ENCODE measurements at regions not wholly inside any gene's neighbourhood (a gene's known extent, or its start where the extent isn't known, plus 50 kb on each side); places are given as distances from the start of the nearest gene placed in this dataset.

DNA sequence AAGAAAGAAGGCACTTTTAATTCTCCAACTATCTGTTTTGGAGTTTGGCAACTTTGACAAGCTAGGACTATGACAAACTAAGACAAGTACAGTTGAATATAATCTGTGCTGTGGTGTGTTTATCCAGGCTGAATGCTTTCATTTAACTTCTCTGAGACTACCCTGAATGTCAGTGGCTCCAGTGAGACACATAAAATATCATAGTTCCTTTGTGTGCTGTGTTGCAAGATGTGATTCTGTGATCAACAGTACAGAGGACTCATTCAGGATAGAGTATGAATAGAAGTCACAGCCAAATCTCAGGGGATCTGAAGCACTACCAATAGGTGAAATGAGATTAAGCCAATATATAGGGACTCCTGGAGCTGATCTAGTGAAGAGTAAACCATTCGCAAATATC, 876.9 kb upstream of the FBXO33 start (continued):
- TF ChIP-seq, protein P1, sequence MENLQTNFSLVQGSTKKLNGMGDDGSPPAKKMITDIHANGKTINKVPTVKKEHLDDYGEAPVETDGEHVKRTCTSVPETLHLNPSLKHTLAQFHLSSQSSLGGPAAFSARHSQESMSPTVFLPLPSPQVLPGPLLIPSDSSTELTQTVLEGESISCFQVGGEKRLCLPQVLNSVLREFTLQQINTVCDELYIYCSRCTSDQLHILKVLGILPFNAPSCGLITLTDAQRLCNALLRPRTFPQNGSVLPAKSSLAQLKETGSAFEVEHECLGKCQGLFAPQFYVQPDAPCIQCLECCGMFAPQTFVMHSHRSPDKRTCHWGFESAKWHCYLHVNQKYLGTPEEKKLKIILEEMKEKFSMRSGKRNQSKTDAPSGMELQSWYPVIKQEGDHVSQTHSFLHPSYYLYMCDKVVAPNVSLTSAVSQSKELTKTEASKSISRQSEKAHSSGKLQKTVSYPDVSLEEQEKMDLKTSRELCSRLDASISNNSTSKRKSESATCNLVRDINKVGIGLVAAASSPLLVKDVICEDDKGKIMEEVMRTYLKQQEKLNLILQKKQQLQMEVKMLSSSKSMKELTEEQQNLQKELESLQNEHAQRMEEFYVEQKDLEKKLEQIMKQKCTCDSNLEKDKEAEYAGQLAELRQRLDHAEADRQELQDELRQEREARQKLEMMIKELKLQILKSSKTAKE (CRISPR knock-in tag; IDR thresholded peaks at IDR 0.05; ENCODE audit: borderline replicate concordance) = no peak
- no peak for TF ChIP-seq RFX5 (IDR thresholded peaks at IDR 0.05; ENCODE audit: low read depth, low read length)
- TF ChIP-seq ZNF780A (CRISPR knock-in tag; IDR thresholded peaks at IDR 0.05) = no peak
- TF ChIP-seq KDM3A (CRISPR knock-in tag; IDR thresholded peaks at IDR 0.05; ENCODE audit: low read depth) = no peak
- TF ChIP-seq ZNF891 (CRISPR knock-in tag; IDR thresholded peaks at IDR 0.05) = no peak

- Histone ChIP-seq H3K4me2 (ENCODE audit: low read depth, low read length) (no peak overlapping the region), H3K4me3 (replicated peaks in 1 of 3; ENCODE audit: insufficient read depth in 1 of 3, low read depth in 2 of 3, low read length in 3 of 3) (no peak overlapping the region), H3K9ac (ENCODE audit: insufficient read depth, low read depth, low read length) (no peak overlapping the region), H3K36me3 (replicated peaks in 1 of 2; ENCODE audit: control insufficient read depth in 1 of 2, insufficient read depth in 2 of 2, low read length in 2 of 2) (no peaks in the 10 kb centered on the region), H3K27ac (ENCODE audit: extremely low read length, insufficient read depth, low read length) (no peak overlapping the region), H2AFZ (ENCODE audit: low read length) (no peak overlapping the region), H4K20me1 (ENCODE audit: insufficient read depth, low read length) (no peaks in the 10 kb centered on the region), H3K9me3 (ENCODE audit: low read length) (peaks cover 89% of the 10 kb centered on the region), H3K79me2 (ENCODE audit: insufficient read depth, low read length) (no peaks in the 10 kb centered on the region), H3K27me3 (ENCODE audit: control insufficient read depth in 1 of 2, insufficient read depth in 2 of 2, low read length in 2 of 2) (no peaks in the 10 kb centered on the region), H3K4me1 (ENCODE audit: insufficient read depth, low read length) (no peaks in the 10 kb centered on the region)
- intact Hi-C loops (cut with micrococcal nuclease; ENCODE audit: unreplicated experiment) = no loop called here
- WGBS (ENCODE audit: low lambda C conversion rate) = 18% methylated on average over 3 of the region's 3 CpGs
- in situ Hi-C loops (cut with HindIII; ENCODE audit: extremely low pct_ligation_motif_present, low pct_unique_long_range_greater_than_20kb) = no loop called here
- TF ChIP-seq IRF1 (CRISPR knock-in tag; IDR thresholded peaks at IDR 0.05; ENCODE audit: low read depth) (no peak), NCOA5 (CRISPR knock-in tag; IDR thresholded peaks at IDR 0.05) (no peak), ATF7 (IDR thresholded peaks at IDR 0.05) (peak; percentile 69; the same call in 1 of the 2 replicates), ATF7 (CRISPR knock-in tag; IDR thresholded peaks at IDR 0.05) (no peak)
- DNase-seq (ENCODE audit: low spot score) (no peak), ATAC-seq (no peak), FAIRE-seq (no peak)
- ChIA-PET POLR2A (no interaction called here), CTCF (ENCODE audit: low intra/inter-chr PET ratio, low total read pairs) (no interaction called here)
- no TSS peak for BruUV-seq (replicated peaks)
Observed at GRCh38 chr14:40308240-40308639, 876.0 kb upstream of the FBXO33 start.

Data from HepG2 (cell line).